GM10248 (cell line): ENCODE measurements at regions not wholly inside any gene's neighbourhood (a gene's known extent, or its start where the extent isn't known, plus 50 kb on each side); places are given as distances from the start of the nearest gene placed in this dataset.

ENCODE experiments used
- CTCF ChIA-PET: fragments of 300-600 bp; sonication (Branson Sonifier 250); formaldehyde crosslinking; extraction: SDS; loops from one replicate; lab custom pipeline; 2021; ENCODE audit warnings: antibody characterized with exemption; lab: Yijun Ruan, JAX
- POLR2A ChIA-PET: fragments of 350-650 bp; sonication (Branson Sonifier 250); formaldehyde crosslinking; extraction: SDS; loops from one replicate; lab custom pipeline; 2020; ENCODE audit warnings: antibody characterized with exemption; lab: Yijun Ruan, JAX
- DNase-seq: peaks from one replicate; pipeline ENCODE4 v3.0.0; 2012; ENCODE audit errors: extremely low spot score
- CTCF ChIP-seq: IDR thresholded peaks from 2 replicates; pipeline ENCODE4 v1.5.1; 2012; ENCODE audit warnings: mild to moderate bottlenecking, low read depth; ENCODE audit errors: extremely low read depth, missing control alignments, control extremely low read depth

- CTCF ChIA-PET = no interaction called here
- no peak for DNase-seq
- TF ChIP-seq CTCF = no peak
- POLR2A ChIA-PET = no interaction called here
Observed at GRCh38 chr21:37983336-37984095, 67.3 kb upstream of the KCNJ6 start.

DNA sequence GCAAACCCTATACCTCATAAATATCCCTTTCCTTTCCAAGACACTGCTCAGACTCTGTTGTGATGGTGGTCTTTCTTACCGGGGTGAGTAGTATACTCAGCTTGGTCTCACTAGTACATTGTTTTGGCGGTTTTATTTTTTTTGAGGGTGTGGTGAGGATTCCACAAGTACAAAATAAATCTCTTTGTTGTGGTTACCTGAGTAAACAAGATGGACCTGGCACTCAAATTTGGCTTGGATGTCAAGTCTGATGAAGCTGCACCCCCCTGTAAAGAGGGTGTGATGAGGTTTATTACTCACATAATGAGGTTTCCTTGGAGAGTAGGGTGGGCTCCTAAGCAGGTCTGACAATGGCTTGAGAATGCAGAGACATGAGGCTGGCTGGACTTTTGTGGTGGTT, 68.2 kb upstream of the KCNJ6 start:
- no peak for DNase-seq
- CTCF ChIA-PET = no interaction called here
- TF ChIP-seq CTCF = no peak
- POLR2A ChIA-PET = no interaction called here

GRCh38 chr21:37986000-37986399, 69.7 kb upstream of the KCNJ6 start:
- no peak for DNase-seq
- CTCF ChIA-PET = no interaction called here
- POLR2A ChIA-PET = no interaction called here
- TF ChIP-seq CTCF = no peak

DNA sequence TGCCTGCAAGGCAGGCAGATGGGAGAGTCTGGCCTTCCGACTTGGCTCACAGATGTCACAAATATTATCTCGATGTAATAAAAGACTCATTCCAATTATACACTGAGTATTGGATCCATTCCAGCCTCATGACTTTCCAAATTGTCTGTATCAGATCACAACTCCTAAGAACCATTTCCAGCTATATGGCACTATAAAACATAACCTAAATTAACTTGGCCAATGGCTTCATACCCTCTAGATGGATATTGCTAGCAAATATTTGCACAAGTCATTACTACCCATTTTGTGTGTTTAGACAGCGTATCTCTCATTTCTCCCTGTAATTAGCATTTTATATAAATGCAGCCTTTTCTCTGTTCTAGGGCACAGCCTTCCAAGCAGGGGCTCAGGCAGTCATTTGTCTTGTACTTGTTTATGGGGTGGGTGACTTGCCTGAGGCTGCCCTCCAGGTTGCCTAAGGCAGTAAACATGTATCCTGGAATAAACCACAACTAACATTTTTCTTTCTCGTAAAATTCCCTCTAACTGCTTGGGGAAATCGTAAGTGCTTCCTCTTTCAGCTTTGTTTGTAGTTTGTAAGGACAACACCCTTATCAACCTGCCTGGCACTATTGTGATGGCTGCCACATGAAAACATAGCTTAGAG, 70.6 kb upstream of the KCNJ6 start:
- no peak for DNase-seq
- POLR2A ChIA-PET = no interaction called here
- CTCF ChIA-PET = interaction anchor here (1.0 kb wide), 1 partner anchor 275 kb away, joined by 3 read pairs; no protein-coding TSS in a partner anchor
- no peak for TF ChIP-seq CTCF

GRCh38 chr21:37987668-37988067, 71.4 kb upstream of the KCNJ6 start:
- DNase-seq = no peak
- ChIA-PET CTCF (no interaction called here), POLR2A (no interaction called here)
- no peak for TF ChIP-seq CTCF

GRCh38 chr21:37993071-37993470, 76.8 kb upstream of the KCNJ6 start:
- no peak for TF ChIP-seq CTCF
- no peak for DNase-seq
- CTCF ChIA-PET = no interaction called here
- POLR2A ChIA-PET = no interaction called here
